Neural progenitor cell (in vitro differentiated cells): ENCODE measurements at regions not wholly inside any gene's neighbourhood (a gene's known extent, or its start where the extent isn't known, plus 50 kb on each side); places are given as distances from the start of the nearest gene placed in this dataset.

Experiments used
- CTCF ChIP-seq: fragments of 200-600 bp; sonication (generic); IDR thresholded peaks from 2 replicates; pipeline ENCODE4 v1.5.1; 2017; ENCODE audit warnings: antibody characterized with exemption, mild to moderate bottlenecking
- EZH2 ChIP-seq: fragments of 200-600 bp; sonication (generic); IDR thresholded peaks from 2 replicates; pipeline ENCODE4 v1.6.1; 2017; ENCODE audit warnings: antibody characterized with exemption, mild to moderate bottlenecking, moderate library complexity

- TF ChIP-seq CTCF (no peak), EZH2 (no peak)
These were observed 127.9 kb upstream of the HS3ST3A1 start for GRCh38 chr17:13729466-13730134.
